ENCODE measurements at regions not wholly inside any gene's neighbourhood (a gene's known extent, or its start where the extent isn't known, plus 50 kb on each side); places are given as distances from the start of the nearest gene placed in this dataset.

DNA sequence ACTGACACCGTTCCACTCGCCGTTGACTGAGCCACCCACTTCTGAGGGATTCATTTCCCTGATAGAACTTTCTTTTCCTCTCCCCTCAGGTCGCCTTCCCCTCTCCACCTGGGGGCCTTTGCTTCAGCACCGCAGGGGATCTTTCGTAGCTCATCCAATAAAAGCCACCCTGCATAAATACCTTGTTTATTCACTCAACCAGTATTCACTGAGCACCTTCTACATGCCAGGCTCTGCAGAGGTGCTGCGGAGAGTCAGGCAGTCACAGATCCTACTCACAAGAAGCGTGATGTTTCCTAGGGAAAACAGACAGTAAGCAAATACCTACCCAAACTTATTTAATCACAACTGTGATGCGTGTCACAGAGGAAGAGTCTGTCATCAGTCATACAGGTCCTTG, 127.7 kb downstream of the TEX36 start:
- DNase-seq (ENCODE audit: low read depth): no peak
- no peak overlapping the region for H3K4me3 ChIP-seq (ENCODE audit: low read depth, low read length)
- TF ChIP-seq, protein P1, sequence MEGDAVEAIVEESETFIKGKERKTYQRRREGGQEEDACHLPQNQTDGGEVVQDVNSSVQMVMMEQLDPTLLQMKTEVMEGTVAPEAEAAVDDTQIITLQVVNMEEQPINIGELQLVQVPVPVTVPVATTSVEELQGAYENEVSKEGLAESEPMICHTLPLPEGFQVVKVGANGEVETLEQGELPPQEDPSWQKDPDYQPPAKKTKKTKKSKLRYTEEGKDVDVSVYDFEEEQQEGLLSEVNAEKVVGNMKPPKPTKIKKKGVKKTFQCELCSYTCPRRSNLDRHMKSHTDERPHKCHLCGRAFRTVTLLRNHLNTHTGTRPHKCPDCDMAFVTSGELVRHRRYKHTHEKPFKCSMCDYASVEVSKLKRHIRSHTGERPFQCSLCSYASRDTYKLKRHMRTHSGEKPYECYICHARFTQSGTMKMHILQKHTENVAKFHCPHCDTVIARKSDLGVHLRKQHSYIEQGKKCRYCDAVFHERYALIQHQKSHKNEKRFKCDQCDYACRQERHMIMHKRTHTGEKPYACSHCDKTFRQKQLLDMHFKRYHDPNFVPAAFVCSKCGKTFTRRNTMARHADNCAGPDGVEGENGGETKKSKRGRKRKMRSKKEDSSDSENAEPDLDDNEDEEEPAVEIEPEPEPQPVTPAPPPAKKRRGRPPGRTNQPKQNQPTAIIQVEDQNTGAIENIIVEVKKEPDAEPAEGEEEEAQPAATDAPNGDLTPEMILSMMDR (IDR thresholded peaks at IDR 0.05; ENCODE audit: control insufficient read depth, extremely low read depth, insufficient read depth): no peak

DNA sequence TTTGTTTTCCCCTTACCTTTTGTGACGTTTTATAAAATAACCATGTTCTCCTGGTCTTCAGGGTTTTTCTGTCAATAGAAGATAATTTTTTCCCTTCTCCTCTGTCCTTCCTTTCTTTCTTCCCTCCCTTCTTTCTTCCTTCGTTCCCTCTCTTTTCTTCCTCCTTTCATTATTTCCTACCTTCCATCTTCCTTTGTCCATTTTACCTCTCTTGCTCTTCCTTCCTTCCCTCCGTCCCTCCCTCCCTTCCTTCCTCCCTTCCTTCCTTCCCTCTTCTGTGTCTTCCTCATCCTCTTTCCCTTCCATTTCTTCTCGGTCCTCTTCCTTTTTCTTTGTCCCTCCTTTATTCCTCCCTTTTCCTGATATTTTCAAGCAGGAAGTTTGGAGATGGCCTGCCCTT, 128.2 kb downstream of the TEX36 start:
- DNase-seq (ENCODE audit: low read depth): no peak
- no peak overlapping the region for H3K4me3 ChIP-seq (ENCODE audit: low read depth, low read length)
- TF ChIP-seq, protein P1 (IDR thresholded peaks at IDR 0.05; ENCODE audit: control insufficient read depth, extremely low read depth, insufficient read depth): no peak

DNA sequence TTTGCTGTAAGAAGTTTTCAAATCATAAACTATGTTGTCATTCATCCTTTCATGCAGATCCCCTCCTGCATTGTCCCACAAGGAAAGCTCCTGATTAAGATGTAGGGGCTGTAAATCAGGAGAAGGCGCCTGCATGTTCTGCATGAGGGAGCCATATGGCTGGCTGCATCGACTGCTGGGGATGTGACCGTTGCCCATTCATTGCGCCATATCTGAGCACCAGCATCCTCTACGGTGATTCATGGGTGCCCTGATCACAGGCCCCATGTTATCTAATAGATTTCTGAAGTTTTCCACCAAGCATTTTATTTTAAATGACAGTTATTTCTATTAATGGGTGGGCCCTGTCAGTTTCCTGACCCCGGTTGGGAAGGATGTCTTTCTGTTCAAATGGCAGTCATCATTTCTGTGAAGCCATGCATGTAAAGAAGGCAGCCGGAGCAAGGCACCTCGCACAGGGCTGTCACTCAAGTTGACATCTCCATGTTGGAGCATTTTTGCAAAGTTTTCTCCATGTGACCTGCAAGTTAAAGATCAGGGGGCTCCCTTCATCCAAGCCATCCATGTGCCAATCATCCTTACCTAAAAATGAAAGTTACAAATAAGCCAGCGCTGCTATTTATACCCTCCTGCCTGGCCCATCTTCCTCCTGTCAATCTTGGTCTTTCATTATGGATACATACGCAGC, 128.8 kb downstream of the TEX36 start:
- no peak for DNase-seq (ENCODE audit: low read depth)
- TF ChIP-seq, protein P1 (IDR thresholded peaks at IDR 0.05; ENCODE audit: control insufficient read depth, extremely low read depth, insufficient read depth): no peak
- H3K4me3 ChIP-seq (ENCODE audit: low read depth, low read length): no peak overlapping the region

DNA sequence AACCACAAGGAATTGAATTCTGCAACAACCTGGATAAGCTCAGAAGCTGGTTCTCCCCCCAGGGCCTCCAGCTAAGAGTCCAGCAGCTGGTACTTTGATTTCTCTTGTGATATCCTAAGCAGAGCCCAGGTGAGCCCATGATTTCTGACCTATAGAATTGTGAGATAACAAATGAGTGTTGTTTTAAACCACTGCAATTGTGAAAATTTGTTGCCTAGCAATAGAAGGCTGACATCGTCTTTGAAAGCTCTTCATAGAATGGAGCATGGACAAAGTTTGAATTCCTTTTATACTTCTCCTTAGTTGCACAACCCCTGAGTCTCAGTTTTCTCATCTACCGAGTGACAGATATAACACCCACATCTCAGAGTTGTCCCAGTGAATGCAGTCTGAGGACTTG, 129.9 kb downstream of the TEX36 start:
- no peak for DNase-seq (ENCODE audit: low read depth)
- TF ChIP-seq, protein P1 (IDR thresholded peaks at IDR 0.05; ENCODE audit: control insufficient read depth, extremely low read depth, insufficient read depth): no peak
- H3K4me3 ChIP-seq (ENCODE audit: low read depth, low read length): no peak overlapping the region

DNA sequence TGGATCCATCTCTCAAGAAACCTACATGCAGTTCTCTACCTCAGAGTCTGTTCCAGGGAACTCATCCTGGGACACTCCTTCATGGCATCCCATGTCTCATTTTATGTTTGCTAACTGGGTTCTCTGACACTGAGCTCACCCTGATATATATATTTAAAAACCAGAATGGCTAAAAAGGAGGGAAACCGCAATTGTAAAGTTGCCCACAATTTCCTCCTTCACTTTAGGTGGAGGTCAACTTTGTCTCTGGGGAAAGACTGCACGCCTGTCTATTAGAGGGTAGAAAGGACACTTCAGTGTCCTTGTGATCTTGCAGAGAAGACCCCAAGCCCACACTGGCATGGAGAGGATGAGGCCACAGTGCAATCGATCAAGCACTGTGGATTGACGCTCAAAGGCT, 131.7 kb downstream of the TEX36 start:
- no peak for DNase-seq (ENCODE audit: low read depth)
- TF ChIP-seq, protein P1 (IDR thresholded peaks at IDR 0.05; ENCODE audit: control insufficient read depth, extremely low read depth, insufficient read depth): no peak
- H3K4me3 ChIP-seq (ENCODE audit: low read depth, low read length): no peak overlapping the region

DNA sequence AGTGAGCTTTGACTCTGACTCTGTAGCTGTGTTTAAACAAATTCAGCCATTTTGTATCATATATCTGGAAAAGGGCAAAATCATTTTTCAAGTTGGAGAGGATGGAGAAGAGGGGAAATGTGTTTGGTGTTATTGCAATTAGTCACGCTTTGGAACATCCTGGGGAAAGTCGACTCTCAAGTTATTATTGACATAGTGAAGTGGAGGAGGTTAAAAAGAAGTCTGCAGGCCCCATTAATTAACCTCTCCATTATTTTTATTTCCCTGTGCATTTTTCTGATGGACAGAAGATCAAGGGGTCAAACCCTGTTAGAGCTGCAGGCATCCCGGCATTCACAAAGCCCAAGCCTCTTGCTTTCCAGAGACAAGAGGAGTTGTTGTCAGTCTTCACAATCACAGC, 132.6 kb downstream of the TEX36 start:
- TF ChIP-seq, protein P1 (IDR thresholded peaks at IDR 0.05; ENCODE audit: control insufficient read depth, extremely low read depth, insufficient read depth): no peak
- no peak for DNase-seq (ENCODE audit: low read depth)
- H3K4me3 ChIP-seq (ENCODE audit: low read depth, low read length): no peak overlapping the region

DNA sequence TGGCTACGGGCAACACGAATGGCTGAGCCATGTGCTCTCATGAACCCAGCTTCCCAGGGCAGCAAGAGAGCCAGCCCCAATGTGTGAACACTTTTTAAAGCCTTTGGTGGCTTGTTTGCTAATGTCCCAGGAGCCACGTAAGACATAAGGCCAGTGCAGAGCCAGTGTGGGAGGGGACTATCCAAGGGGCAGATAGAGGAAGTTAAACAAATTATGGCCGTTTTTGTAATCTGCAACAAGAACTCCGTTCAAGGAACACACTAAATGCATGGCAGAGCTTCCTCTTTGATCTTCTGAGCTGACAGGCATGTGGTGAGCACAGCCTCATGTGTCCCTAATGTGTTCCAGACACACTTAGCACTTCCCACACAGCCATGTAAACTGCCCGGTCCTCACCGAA, 133.3 kb downstream of the TEX36 start:
- DNase-seq (ENCODE audit: low read depth): no peak
- TF ChIP-seq, protein P1 (IDR thresholded peaks at IDR 0.05; ENCODE audit: control insufficient read depth, extremely low read depth, insufficient read depth): no peak
- no peak overlapping the region for H3K4me3 ChIP-seq (ENCODE audit: low read depth, low read length)
